ENCODE measurements at regions not wholly inside any gene's neighbourhood (a gene's known extent, or its start where the extent isn't known, plus 50 kb on each side); places are given as distances from the start of the nearest gene placed in this dataset.

GRCh38 chr6:20334962-20335361 lies 66.7 kb upstream of the E2F3 start:
- no peak for TF ChIP-seq CTCF (IDR thresholded peaks at IDR 0.05)
- TF ChIP-seq POLR2A (IDR thresholded peaks at IDR 0.05), result no peak

Measured in uterus (tissue), 2 donors.